ENCODE measurements at regions not wholly inside any gene's neighbourhood (a gene's known extent, or its start where the extent isn't known, plus 50 kb on each side); places are given as distances from the start of the nearest gene placed in this dataset.

DNA sequence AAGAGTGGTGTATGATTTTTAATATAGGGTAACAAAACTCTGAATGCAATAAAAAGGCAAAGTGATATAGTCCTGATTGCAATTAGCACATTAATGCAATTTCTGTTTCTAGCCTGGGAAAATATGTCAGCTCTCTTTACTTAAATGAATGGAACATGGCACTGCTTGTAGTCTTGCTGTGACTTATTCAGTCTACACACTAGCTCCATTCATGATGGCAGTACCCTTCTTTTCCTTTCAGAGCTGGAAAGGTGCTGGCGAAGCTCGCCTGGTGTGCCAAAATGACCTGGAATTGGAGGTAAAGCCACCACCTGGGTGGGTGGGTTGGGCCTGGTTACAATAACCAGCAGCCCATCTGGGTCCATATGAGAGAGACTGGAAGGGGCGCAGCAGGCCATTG, 85.3 kb downstream of the ZNF365 start:
- TF ChIP-seq, protein P1, sequence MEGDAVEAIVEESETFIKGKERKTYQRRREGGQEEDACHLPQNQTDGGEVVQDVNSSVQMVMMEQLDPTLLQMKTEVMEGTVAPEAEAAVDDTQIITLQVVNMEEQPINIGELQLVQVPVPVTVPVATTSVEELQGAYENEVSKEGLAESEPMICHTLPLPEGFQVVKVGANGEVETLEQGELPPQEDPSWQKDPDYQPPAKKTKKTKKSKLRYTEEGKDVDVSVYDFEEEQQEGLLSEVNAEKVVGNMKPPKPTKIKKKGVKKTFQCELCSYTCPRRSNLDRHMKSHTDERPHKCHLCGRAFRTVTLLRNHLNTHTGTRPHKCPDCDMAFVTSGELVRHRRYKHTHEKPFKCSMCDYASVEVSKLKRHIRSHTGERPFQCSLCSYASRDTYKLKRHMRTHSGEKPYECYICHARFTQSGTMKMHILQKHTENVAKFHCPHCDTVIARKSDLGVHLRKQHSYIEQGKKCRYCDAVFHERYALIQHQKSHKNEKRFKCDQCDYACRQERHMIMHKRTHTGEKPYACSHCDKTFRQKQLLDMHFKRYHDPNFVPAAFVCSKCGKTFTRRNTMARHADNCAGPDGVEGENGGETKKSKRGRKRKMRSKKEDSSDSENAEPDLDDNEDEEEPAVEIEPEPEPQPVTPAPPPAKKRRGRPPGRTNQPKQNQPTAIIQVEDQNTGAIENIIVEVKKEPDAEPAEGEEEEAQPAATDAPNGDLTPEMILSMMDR (IDR thresholded peaks at IDR 0.05), result no peak
- TF ChIP-seq POLR2A (IDR thresholded peaks at IDR 0.05), result no peak

Measured in right lobe of liver (tissue), 4 donors.